ENCODE measurements at regions not wholly inside any gene's neighbourhood (a gene's known extent, or its start where the extent isn't known, plus 50 kb on each side); places are given as distances from the start of the nearest gene placed in this dataset.
A peak's percentile ranks its signal among the peaks of the same experiment; 100 is the strongest.

GRCh38 chr6:4585682-4586468 lies 190.3 kb upstream of the CDYL start:
- no peaks in the 10 kb centered on the region for H3K27me3 ChIP-seq
- intact Hi-C loops (cut with DNase I), result no loop called here
- TF ChIP-seq, protein P1, sequence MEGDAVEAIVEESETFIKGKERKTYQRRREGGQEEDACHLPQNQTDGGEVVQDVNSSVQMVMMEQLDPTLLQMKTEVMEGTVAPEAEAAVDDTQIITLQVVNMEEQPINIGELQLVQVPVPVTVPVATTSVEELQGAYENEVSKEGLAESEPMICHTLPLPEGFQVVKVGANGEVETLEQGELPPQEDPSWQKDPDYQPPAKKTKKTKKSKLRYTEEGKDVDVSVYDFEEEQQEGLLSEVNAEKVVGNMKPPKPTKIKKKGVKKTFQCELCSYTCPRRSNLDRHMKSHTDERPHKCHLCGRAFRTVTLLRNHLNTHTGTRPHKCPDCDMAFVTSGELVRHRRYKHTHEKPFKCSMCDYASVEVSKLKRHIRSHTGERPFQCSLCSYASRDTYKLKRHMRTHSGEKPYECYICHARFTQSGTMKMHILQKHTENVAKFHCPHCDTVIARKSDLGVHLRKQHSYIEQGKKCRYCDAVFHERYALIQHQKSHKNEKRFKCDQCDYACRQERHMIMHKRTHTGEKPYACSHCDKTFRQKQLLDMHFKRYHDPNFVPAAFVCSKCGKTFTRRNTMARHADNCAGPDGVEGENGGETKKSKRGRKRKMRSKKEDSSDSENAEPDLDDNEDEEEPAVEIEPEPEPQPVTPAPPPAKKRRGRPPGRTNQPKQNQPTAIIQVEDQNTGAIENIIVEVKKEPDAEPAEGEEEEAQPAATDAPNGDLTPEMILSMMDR (IDR thresholded peaks at IDR 0.05), result no peak
- TF ChIP-seq POLR2AphosphoS5 (IDR thresholded peaks at IDR 0.05), result no peak
- TF ChIP-seq POLR2A (IDR thresholded peaks at IDR 0.05; ENCODE audit: low read depth), result no peak
- no peak overlapping the region for H3K27ac ChIP-seq (replicated peaks in 1 of 4)
- no peak for DNase-seq (ENCODE audit: extremely low spot score)
- no peaks in the 10 kb centered on the region for H3K36me3 ChIP-seq
- WGBS, result 83% methylated on average over 5 of the region's 5 CpGs
- H3K4me1 ChIP-seq, result peaks cover 5 to 33% (median 19%) of the 10 kb centered on the region in 4 donors
- H3K4me3 ChIP-seq, result no peak overlapping the region
- peaks cover 0 to 8% (median 0%) of the 10 kb centered on the region in 4 donors for H3K9me3 ChIP-seq

DNA sequence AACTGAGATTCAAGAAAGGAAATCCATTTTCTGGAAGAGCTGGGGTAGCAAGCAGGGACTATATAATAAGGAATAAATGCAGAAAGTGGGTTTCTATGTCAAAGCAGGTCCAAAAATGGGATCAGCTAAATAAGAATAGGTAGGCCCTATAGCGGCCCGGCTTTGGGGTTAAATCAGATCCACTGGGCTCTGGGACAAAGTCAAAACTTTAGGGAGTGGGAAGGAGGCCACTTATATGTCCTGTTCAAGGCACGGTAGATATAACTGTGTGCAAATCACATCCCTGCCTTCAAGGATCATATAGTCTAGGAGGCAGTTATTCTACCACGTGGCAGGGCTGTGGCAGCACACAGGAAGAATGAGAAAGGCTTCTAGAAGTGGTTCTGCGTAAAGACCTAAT lies 191.4 kb upstream of the CDYL start:
- WGBS, result 89% methylated on average over 5 of the region's 5 CpGs
- Histone ChIP-seq H3K27me3 (no peaks in the 10 kb centered on the region), H3K4me3 (no peak overlapping the region), H3K36me3 (no peaks in the 10 kb centered on the region), H3K27ac (replicated peaks in 1 of 4) (no peak overlapping the region), H3K4me1 (peaks cover 5 to 33% (median 19%) of the 10 kb centered on the region in 4 donors), H3K9me3 (peaks cover 0 to 8% (median 0%) of the 10 kb centered on the region in 4 donors)
- peak; percentile 68 for DNase-seq (ENCODE audit: extremely low spot score)
- intact Hi-C loops (cut with DNase I), result loop anchor here (5.0 kb wide), 1 partner anchor 232 kb away; no protein-coding TSS in a partner anchor
- TF ChIP-seq EP300 (IDR thresholded peaks at IDR 0.05) (no peak), POLR2A (IDR thresholded peaks at IDR 0.05; ENCODE audit: low read depth) (no peak), POLR2AphosphoS5 (IDR thresholded peaks at IDR 0.05) (no peak)
- TF ChIP-seq, protein P1 (IDR thresholded peaks at IDR 0.05), result no peak

DNA sequence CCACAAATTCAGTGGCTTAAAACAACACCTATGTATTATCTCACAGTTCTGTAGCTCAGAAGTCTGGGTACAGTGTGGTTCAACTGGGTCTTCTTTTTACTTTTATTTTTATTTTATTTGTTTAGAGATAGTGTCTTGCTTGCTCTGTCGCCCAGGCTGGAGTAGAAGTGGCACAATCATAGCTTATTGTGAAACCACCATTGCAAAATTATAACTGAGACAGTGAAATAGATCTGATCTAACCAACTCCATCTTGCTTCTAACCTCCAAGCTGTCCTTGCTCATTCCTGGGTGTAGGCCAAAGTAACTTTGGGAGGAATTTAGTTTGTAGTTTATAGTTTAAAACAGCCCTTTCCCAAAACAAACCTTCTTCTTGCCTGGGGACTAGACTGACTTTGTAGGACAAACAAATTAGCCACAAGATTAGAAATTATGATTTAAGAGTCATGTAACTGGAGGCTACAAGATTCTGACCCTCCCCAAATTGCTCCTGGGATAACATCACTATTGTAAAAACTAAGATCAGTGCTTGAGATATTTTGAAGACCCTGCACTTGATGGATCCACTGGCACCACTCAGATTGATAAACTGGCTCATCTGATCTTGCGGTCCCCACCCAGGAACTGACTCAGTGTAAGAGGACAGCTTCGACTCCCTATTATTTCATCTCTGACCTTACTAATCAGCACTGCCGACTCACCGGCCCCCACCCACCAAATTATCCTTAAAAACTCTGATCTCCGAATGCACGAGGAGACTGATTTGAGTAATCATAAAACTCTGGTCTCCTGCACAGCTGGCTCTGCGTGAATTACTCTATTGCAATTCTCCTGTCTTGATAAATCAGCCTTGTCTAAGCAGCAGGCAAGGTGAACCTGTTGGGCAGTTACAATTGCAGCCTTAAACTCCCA lies 193.4 kb upstream of the CDYL start:
- peaks cover 0 to 8% (median 0%) of the 10 kb centered on the region in 4 donors for H3K9me3 ChIP-seq
- H3K27ac ChIP-seq (replicated peaks in 1 of 4), result peak overlapping the region; percentile 41 to 69 (median 56)
- H3K4me3 ChIP-seq, result no peak overlapping the region
- no peak for TF ChIP-seq POLR2AphosphoS5 (IDR thresholded peaks at IDR 0.05)
- peak; percentile 89 for DNase-seq (ENCODE audit: extremely low spot score)
- H3K4me1 ChIP-seq, result peaks cover 5 to 36% (median 23%) of the 10 kb centered on the region in 4 donors
- no peaks in the 10 kb centered on the region for H3K36me3 ChIP-seq
- 78% methylated on average over 8 of the region's 8 CpGs for WGBS
- no peaks in the 10 kb centered on the region for H3K27me3 ChIP-seq
- intact Hi-C loops (cut with DNase I), result loop anchor here (5.0 kb wide), 1 partner anchor 230 kb away; no protein-coding TSS in a partner anchor

- peaks cover 9 to 46% (median 33%) of the 10 kb centered on the region in 4 donors for H3K4me1 ChIP-seq
- peak overlapping the region; percentile 41 to 69 (median 56) for H3K27ac ChIP-seq (replicated peaks in 1 of 4)
- intact Hi-C loops (cut with DNase I), result loop anchor here (5.0 kb wide), 1 partner anchor 229 kb away; no protein-coding TSS in a partner anchor
- TF ChIP-seq POLR2A (IDR thresholded peaks at IDR 0.05; ENCODE audit: low read depth) (no peak), POLR2AphosphoS5 (IDR thresholded peaks at IDR 0.05) (peak; percentile 24 to 51), EP300 (IDR thresholded peaks at IDR 0.05) (no peak)
- TF ChIP-seq, protein P1 (IDR thresholded peaks at IDR 0.05), result no peak
- WGBS, result 61% methylated on average over 6 of the region's 6 CpGs
- H3K9me3 ChIP-seq, result peaks cover 0 to 8% (median 0%) of the 10 kb centered on the region in 4 donors
- DNase-seq (ENCODE audit: extremely low spot score), result peak; percentile 91
- H3K36me3 ChIP-seq, result no peaks in the 10 kb centered on the region
- H3K27me3 ChIP-seq, result no peaks in the 10 kb centered on the region
- no peak overlapping the region for H3K4me3 ChIP-seq
These were observed 194.5 kb upstream of the CDYL start for GRCh38 chr6:4581468-4582385.
